PC-9 (cell line): ENCODE measurements at regions not wholly inside any gene's neighbourhood (a gene's known extent, or its start where the extent isn't known, plus 50 kb on each side); places are given as distances from the start of the nearest gene placed in this dataset.

Source experiments
- CTCF ChIP-seq: fragments of 200-600 bp; sonication (generic); conservative IDR thresholded peaks from 2 replicates; pipeline ENCODE4 v1.6.1; 2017; ENCODE audit warnings: mixed run types, antibody characterized with exemption, mild to moderate bottlenecking, moderate library complexity
- EZH2 ChIP-seq: fragments of 200-600 bp; sonication (generic); IDR thresholded peaks from 2 replicates; pipeline ENCODE4 v1.8.0; 2017; ENCODE audit warnings: antibody characterized with exemption, low read depth

GRCh38 chr4:66451741-66452140 lies 781.5 kb upstream of the EPHA5 start:
- TF ChIP-seq CTCF (no peak), EZH2 (no peak)
